Neural cell (in vitro differentiated cells): ENCODE measurements at regions not wholly inside any gene's neighbourhood (a gene's known extent, or its start where the extent isn't known, plus 50 kb on each side); places are given as distances from the start of the nearest gene placed in this dataset.
"Not testable (repeated sequence)": the region's sequence is repeated elsewhere in the genome, so short reads cannot be mapped to it uniquely, and the experiment has no call there.

Experiments
- H2AFZ ChIP-seq: fragments of 200-600, 300-800 bp; sonication (generic), shearing (Covaris generic); 2 replicates; pipeline ENCODE4 v1.6.0; 2014; ENCODE audit warnings: low read depth, mild to moderate bottlenecking, antibody characterized with exemption, low read length, moderate library complexity
- H3F3A ChIP-seq: fragments of 200-600 bp; shearing (Covaris generic); 2 replicates; pipeline ENCODE4 v1.6.1; 2016; ENCODE audit warnings: mild to moderate bottlenecking, moderate library complexity, mixed read lengths, antibody characterized with exemption, low read length; ENCODE audit not compliant: insufficient read depth, poor library complexity, severe bottlenecking
- H3K27ac ChIP-seq: fragments of 200-600, 300-800 bp; sonication (generic), shearing (Covaris generic); 2 replicates; pipeline ENCODE4 v1.5.1; 2014; ENCODE audit warnings: mild to moderate bottlenecking, low read length, moderate library complexity
- H3K27me3 ChIP-seq: fragments of 300-800, 200-600 bp; sonication (generic), shearing (Covaris generic); 2 replicates; pipeline ENCODE4 v1.6.0; 2014; ENCODE audit warnings: mild to moderate bottlenecking, low read depth, low read length, moderate library complexity; ENCODE audit not compliant: insufficient read depth
- H3K36me3 ChIP-seq: fragments of 300-800, 200-600 bp; sonication (generic), shearing (Covaris generic); 2 replicates; pipeline ENCODE4 v1.5.1; 2014; ENCODE audit warnings: mild to moderate bottlenecking, antibody characterized with exemption, low read length, moderate library complexity; ENCODE audit not compliant: insufficient read depth
- H3K4me2 ChIP-seq: fragments of 300-800, 200-600 bp; sonication (generic), shearing (Covaris generic); 2 replicates; pipeline ENCODE4 v1.6.0; 2014; ENCODE audit warnings: mild to moderate bottlenecking, low read length
- H3K4me3 ChIP-seq: fragments of 300-800, 200-600 bp; sonication (generic), shearing (Covaris generic); 2 replicates; pipeline ENCODE4 v1.5.1; 2014; ENCODE audit warnings: mild to moderate bottlenecking, low read length, moderate library complexity
- H3K79me2 ChIP-seq: fragments of 200-600 bp; shearing (Covaris generic); replicated peaks from 2 replicates; pipeline ENCODE4 v1.6.0; 2014; ENCODE audit warnings: mild to moderate bottlenecking, low read length, moderate library complexity; ENCODE audit not compliant: insufficient read depth
- H3K9ac ChIP-seq: fragments of 300-800, 200-600 bp; sonication (generic), shearing (Covaris generic); 2 replicates; pipeline ENCODE4 v1.6.1; 2016; ENCODE audit warnings: mild to moderate bottlenecking, low read length, mixed read lengths
- H3K9me2 ChIP-seq: fragments of 200-600 bp; shearing (Covaris generic); 2 replicates; pipeline ENCODE4 v1.6.1; 2016; ENCODE audit warnings: mild to moderate bottlenecking, low read length, mixed read lengths; ENCODE audit not compliant: insufficient read depth
- H3K9me3 ChIP-seq: fragments of 200-600, 300-800 bp; sonication (generic), shearing (Covaris generic); 2 replicates; pipeline ENCODE4 v1.6.1; 2016; ENCODE audit warnings: mild to moderate bottlenecking, mixed run types, low read length, moderate library complexity, mixed read lengths
- H4K20me1 ChIP-seq: fragments of 200-600 bp; shearing (Covaris generic); 2 replicates; pipeline ENCODE4 v1.6.1; 2016; ENCODE audit warnings: mild to moderate bottlenecking, mixed run types; ENCODE audit not compliant: insufficient read depth
- EP300 ChIP-seq: fragments of 450-650 bp; conservative IDR thresholded peaks from 2 replicates; pipeline ENCODE4 v1.6.1; 2014; ENCODE audit warnings: antibody characterized with exemption, mild to moderate bottlenecking, moderate library complexity; ENCODE audit not compliant: poor library complexity, severe bottlenecking
- EZH2 ChIP-seq: fragments of 200-600, 300-800 bp; shearing (Covaris generic), sonication (generic); IDR thresholded peaks from 2 replicates; pipeline ENCODE4 v1.6.1; 2014; ENCODE audit warnings: antibody characterized with exemption, low read length, borderline replicate concordance, mild to moderate bottlenecking; ENCODE audit not compliant: insufficient read depth, poor library complexity, severe bottlenecking
- POLR2AphosphoS5 ChIP-seq: IDR thresholded peaks from 2 replicates; pipeline ENCODE4 v1.6.1; 2012
- TAF1 ChIP-seq: IDR thresholded peaks from 2 replicates; pipeline ENCODE4 v1.6.1; 2012; ENCODE audit warnings: low read depth
- TF ChIP-seq, protein P1 (sequence below): fragments of 450-650 bp; IDR thresholded peaks from 2 replicates; pipeline ENCODE4 v1.5.1; 2014; ENCODE audit warnings: antibody characterized with exemption, mild to moderate bottlenecking, moderate library complexity; ENCODE audit not compliant: poor library complexity, severe bottlenecking
- TF ChIP-seq, protein P2 (sequence below): IDR thresholded peaks from 2 replicates; pipeline ENCODE4 v1.6.1; 2012; ENCODE audit warnings: borderline replicate concordance

DNA sequence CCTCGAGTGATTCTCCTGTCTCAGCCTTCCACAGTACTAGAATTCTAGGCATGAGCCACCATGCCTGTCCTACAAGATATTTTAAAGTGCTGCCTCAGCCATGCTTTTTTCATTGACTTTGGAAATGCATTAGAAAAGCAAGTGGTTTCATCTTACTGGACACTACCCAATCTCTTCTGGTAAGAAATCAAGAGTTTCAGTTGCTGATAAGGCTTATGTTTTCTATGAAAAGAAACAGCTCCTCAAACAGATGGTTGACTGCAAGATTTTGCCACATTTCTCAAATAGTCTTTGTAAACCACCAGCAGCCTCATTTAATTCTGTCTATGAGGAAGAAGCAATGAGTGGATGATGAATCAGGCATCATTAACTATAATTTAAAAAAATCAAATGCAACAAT is 264.5 kb upstream of the LRP1B start:
- Histone ChIP-seq H4K20me1 (no peaks in the 10 kb centered on the region), H3K36me3 (no peaks in the 10 kb centered on the region), H3K79me2 (no peaks in the 10 kb centered on the region), H3K9me3 (peaks cover 10% of the 10 kb centered on the region), H3F3A (no peaks in the 10 kb centered on the region), H3K27ac (no peak overlapping the region), H2AFZ (no peak overlapping the region), H3K9me2 (no peaks in the 10 kb centered on the region), H3K4me2 (no peak overlapping the region), H3K4me3 (no peak overlapping the region), H3K27me3 (no peaks in the 10 kb centered on the region), H3K9ac (no peak overlapping the region)
- no peak for TF ChIP-seq EP300
- no peak for TF ChIP-seq EZH2
- TF ChIP-seq POLR2AphosphoS5: no peak
- TF ChIP-seq, protein P1, sequence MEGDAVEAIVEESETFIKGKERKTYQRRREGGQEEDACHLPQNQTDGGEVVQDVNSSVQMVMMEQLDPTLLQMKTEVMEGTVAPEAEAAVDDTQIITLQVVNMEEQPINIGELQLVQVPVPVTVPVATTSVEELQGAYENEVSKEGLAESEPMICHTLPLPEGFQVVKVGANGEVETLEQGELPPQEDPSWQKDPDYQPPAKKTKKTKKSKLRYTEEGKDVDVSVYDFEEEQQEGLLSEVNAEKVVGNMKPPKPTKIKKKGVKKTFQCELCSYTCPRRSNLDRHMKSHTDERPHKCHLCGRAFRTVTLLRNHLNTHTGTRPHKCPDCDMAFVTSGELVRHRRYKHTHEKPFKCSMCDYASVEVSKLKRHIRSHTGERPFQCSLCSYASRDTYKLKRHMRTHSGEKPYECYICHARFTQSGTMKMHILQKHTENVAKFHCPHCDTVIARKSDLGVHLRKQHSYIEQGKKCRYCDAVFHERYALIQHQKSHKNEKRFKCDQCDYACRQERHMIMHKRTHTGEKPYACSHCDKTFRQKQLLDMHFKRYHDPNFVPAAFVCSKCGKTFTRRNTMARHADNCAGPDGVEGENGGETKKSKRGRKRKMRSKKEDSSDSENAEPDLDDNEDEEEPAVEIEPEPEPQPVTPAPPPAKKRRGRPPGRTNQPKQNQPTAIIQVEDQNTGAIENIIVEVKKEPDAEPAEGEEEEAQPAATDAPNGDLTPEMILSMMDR: no peak
- TF ChIP-seq TAF1: no peak
- TF ChIP-seq, protein P2, sequence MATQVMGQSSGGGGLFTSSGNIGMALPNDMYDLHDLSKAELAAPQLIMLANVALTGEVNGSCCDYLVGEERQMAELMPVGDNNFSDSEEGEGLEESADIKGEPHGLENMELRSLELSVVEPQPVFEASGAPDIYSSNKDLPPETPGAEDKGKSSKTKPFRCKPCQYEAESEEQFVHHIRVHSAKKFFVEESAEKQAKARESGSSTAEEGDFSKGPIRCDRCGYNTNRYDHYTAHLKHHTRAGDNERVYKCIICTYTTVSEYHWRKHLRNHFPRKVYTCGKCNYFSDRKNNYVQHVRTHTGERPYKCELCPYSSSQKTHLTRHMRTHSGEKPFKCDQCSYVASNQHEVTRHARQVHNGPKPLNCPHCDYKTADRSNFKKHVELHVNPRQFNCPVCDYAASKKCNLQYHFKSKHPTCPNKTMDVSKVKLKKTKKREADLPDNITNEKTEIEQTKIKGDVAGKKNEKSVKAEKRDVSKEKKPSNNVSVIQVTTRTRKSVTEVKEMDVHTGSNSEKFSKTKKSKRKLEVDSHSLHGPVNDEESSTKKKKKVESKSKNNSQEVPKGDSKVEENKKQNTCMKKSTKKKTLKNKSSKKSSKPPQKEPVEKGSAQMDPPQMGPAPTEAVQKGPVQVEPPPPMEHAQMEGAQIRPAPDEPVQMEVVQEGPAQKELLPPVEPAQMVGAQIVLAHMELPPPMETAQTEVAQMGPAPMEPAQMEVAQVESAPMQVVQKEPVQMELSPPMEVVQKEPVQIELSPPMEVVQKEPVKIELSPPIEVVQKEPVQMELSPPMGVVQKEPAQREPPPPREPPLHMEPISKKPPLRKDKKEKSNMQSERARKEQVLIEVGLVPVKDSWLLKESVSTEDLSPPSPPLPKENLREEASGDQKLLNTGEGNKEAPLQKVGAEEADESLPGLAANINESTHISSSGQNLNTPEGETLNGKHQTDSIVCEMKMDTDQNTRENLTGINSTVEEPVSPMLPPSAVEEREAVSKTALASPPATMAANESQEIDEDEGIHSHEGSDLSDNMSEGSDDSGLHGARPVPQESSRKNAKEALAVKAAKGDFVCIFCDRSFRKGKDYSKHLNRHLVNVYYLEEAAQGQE: no peak

DNA sequence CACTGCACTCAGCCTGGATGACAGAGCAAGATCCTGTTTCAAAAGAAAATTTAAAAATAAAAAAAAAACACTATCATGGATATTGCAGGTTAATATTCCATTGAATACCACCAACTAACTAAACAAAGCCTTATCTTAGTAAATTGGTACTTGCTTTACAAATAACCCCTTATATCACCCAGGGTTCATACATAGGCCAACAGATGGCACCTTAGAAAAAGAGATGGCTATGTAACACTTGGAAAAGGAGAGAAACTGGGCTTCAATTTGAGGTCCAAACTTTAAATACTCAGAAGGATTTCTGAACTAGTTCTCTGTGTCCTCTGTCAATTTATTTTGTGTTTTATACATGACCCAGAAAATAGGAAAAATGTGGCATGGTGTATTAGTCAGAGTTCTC is 249.6 kb upstream of the LRP1B start:
- H2AFZ ChIP-seq: no peak overlapping the region
- no peaks in the 10 kb centered on the region for H3K36me3 ChIP-seq
- H3K79me2 ChIP-seq: no peaks in the 10 kb centered on the region
- no peak overlapping the region for H3K4me2 ChIP-seq
- H3K4me3 ChIP-seq: no peak overlapping the region
- no peaks in the 10 kb centered on the region for H3K27me3 ChIP-seq
- H3K9me2 ChIP-seq: no peaks in the 10 kb centered on the region
- TF ChIP-seq POLR2AphosphoS5: no peak
- TF ChIP-seq, protein P2: no peak
- H3K9me3 ChIP-seq: no peaks in the 10 kb centered on the region
- H3K9ac ChIP-seq: no peak overlapping the region
- no peaks in the 10 kb centered on the region for H4K20me1 ChIP-seq
- no peak overlapping the region for H3K27ac ChIP-seq
- no peaks in the 10 kb centered on the region for H3F3A ChIP-seq

DNA sequence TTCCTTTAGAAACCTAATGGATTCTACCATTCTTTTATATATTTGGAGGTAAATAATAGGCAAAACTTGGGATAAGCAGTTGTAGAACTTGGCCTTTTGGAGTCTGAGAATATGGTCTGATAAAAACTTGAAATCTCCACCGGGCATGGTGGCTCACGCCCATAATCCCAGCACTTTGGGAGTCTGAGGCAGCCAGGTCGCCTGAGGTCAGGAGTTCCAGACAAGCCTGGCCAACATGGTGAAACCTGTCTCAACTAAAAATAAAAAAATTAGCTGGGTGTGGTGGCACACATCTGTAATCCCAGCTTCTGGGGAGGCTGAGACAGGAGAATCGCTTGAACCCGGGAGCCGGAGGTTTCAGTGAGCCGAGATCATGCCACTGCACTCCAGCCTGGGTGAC is 231.3 kb upstream of the LRP1B start:
- not testable (repeated sequence) for H3K9ac ChIP-seq, H3K27me3 ChIP-seq, H3F3A ChIP-seq, H2AFZ ChIP-seq, H3K36me3 ChIP-seq, H3K9me2 ChIP-seq, H3K4me3 ChIP-seq, H4K20me1 ChIP-seq, H3K9me3 ChIP-seq, H3K27ac ChIP-seq, H3K79me2 ChIP-seq, H3K4me2 ChIP-seq
